NOMO-1 treated with DMSO at 0.1 percent for 48 hours (cell line): ENCODE measurements at regions not wholly inside any gene's neighbourhood (a gene's known extent, or its start where the extent isn't known, plus 50 kb on each side); places are given as distances from the start of the nearest gene placed in this dataset.
"Not testable (repeated sequence)": the region's sequence is repeated elsewhere in the genome, so short reads cannot be mapped to it uniquely, and the experiment has no call there.

Experiments used
- DNase-seq: peaks from one replicate; lab custom pipeline; 2025; ENCODE audit not compliant: unreplicated experiment; lab: John Stamatoyannopoulos, UW

DNA sequence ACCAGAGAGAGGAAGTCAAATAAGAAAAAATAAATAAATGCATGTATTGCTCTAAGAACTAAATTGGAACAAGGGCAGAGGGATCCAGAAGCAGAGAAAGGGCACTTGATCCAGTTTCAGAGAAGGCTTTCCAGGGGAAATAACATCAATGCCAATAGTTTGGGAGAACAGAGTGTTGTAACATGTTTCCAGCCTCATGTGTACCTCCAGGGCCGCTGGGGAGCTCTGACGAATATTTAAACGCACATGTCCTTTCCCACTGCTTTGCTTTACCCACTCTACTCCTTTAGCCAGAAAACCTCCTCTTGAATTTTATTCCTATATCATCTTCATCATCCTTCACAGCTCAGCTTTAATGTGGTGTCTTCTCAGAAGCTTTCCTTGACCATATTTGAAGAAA lies 233.7 kb downstream of the ENC1 start:
- DNase-seq = no peak

GRCh38 chr5:74405593-74405992 lies 234.9 kb downstream of the ENC1 start:
- no peak for DNase-seq

DNA sequence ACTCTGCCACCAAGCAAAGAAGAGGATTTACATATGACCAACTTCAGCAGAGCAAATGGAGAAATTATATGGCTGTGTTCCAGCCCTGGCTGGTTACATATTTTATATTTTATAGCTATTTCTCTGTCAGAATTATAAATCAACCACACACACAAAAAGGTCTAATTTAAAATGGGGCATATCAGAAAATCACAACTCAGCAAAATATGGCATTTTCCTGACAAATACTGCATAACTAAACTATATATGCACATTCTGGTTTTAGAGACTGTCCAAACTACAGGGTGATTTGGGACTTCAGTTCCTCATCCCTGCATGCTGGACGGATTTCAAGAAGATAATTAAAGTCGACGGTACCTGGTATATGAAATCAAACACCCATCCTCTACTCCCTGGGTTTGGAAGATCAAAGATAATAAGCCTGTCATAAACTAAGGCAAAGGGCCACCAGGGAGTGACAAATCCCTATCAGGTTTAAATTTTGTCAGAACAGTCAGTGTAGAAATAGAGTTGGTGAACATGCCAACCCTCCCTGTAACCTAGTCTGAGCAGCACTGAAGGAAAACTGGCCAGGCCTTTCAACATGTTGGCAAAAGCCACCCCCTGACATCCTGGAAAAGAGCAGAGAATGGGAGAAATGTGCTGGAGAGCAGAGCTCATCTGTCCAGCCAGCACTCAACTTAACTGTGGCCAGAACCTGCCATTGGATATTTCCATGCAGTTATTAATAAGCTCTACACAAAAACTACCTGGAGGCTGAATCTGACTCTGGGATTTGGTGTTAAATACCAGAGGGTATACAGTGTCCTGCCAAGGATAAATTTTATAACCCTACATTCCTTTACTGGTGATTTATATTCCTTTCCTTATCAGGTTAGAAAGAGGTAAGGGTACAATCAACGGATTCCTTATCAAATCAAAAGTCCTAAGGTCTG lies 235.7 kb downstream of the ENC1 start:
- no peak for DNase-seq

- no peak for DNase-seq
Observed at GRCh38 chr5:74403771-74404170, 236.8 kb downstream of the ENC1 start.

- no peak for DNase-seq
Observed at GRCh38 chr5:74402553-74402952, 238.0 kb downstream of the ENC1 start.

DNA sequence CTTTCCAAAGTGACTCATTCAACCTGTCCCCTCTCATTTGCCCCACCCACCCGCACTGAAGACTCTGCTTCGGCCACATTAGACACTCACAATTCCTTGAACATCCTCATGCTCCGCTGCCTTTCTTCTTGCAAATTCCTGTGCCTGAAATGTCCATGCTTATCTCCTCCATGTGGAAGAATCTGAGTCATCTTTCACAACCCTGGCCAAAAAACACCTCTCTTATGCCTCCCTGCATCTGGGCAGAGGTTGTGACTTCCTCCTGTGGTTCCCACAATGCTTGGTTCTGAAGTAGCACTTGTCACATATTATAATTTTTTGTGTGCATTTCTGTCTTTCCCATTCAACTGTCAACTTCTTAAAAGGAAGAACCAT lies 238.6 kb downstream of the ENC1 start:
- no peak for DNase-seq

DNA sequence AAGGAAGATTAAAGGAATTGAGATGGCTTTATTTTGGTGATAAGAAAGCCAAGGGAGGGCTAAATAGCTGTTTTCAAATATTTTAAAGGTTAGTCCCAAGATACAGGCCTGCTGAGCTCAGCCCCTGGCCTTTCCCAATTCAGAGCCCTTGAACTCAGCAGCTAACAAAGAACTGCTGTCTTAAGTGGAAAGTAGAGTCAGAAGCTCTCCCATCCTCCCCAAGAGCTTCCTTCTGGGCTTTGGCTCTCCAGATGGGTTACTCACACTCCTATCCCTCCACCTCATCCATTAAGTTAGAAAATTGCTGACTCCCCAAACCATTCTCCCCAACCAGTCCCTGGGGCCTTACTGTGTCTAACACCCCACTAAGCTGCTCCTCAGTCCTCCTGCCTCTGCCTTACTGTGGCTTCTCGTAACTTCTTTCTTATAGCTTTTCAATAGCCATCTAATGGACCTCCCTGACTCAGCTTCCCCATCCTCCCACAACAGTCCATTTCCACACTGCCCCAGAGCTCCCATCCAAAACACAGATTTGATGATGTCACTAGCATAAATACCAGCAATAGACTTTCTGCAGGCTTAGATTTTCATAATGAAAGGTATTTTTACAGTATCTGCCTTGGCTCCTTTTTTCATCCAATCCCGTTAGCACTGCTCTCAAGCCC lies 239.1 kb downstream of the ENC1 start:
- DNase-seq = no peak

GRCh38 chr5:74400067-74400466 lies 240.5 kb downstream of the ENC1 start:
- DNase-seq = no peak

GRCh38 chr5:74396913-74397622 lies 243.5 kb downstream of the ENC1 start:
- DNase-seq = no peak

DNA sequence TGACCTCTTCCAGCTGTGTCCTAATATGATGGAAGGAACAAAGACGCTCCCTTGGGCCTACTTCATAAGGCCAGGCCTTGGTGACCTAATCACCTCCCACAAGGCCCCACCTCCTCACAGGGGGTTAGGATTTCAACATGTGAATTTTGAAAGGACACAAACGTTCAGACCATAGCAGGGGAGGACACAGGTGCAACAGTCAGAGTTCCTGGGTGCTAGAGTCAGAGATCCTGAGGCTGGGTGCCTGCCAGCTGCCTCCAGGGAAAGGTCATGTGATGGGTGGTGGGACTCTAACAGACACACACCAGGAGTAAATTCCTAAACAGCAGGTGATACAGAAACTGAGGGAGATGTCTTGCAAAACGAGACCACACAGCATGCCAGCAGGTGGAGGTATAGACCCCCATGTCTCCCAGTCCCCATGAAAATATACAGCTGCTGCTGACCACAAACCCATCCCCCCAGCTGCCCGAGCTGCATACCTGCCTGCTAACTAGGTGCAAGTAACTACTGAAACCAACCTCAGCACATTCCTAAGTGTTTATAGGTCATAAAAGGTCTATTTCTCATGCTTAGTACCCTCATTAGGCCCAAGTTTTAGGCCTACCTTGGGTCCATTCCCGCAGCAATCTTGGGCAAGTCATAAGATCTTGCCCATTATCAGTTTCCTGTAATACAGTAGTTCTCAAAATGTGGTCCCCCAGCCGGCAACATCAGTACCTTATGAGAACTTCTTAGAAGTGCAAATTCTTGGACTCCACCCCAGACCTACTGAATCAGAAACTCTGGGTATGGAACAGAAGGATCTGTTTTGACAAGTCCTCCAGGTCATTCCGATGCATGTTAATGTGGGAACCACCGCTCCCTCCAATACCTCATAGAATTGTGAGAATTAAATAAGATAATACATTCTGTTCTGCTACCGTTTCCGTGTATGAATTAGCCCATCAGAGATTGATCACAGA lies 245.3 kb downstream of the ENC1 start:
- DNase-seq = no peak

DNA sequence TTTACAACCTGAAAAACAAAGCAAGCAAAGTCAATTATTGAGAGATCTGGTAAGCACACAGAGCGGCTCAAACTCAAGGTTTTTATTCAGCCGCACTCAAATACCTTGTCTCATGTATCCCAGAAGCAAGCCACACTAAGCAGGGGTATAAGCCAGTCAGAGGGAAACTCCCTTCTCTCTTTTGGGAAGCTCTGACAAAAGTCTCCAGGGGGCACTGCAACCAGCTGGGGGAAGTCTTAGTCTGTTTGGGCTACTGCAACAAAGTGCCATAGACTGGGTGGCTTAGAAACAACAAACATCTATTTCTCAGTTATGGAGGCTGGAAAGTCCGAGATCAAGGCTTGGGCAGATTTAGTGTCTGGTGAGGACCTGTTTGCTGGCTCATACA lies 246.0 kb downstream of the ENC1 start:
- peak; percentile 15 for DNase-seq

- DNase-seq = no peak
Observed at GRCh38 chr5:74393943-74394342, 246.6 kb downstream of the ENC1 start.

- peak; percentile 32 for DNase-seq
Observed at GRCh38 chr5:74392711-74393351, 247.7 kb downstream of the ENC1 start.

DNA sequence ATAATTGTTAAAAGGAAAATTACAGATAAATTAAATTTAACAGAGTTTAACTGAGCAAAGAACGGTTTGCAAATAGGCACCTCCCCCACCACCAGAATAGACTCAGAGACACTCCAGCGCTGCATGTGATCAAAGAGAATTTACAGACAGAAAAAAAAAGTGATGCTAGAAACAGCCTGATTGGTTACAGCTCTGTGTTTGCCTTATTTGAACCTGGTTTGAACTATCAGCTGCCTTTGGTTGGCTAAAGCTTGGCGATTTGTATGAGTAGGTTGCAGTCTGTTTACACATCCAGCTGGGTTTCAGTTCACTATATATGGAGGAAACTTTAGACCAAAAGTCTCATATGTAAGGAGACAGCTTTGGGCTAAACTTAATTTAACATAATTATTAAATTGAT lies 249.1 kb downstream of the ENC1 start:
- no peak for DNase-seq

- DNase-seq = no peak
Observed at GRCh38 chr5:74390822-74391221, 249.7 kb downstream of the ENC1 start.

GRCh38 chr5:74390306-74390637 lies 250.3 kb downstream of the ENC1 start:
- no peak for DNase-seq

DNA sequence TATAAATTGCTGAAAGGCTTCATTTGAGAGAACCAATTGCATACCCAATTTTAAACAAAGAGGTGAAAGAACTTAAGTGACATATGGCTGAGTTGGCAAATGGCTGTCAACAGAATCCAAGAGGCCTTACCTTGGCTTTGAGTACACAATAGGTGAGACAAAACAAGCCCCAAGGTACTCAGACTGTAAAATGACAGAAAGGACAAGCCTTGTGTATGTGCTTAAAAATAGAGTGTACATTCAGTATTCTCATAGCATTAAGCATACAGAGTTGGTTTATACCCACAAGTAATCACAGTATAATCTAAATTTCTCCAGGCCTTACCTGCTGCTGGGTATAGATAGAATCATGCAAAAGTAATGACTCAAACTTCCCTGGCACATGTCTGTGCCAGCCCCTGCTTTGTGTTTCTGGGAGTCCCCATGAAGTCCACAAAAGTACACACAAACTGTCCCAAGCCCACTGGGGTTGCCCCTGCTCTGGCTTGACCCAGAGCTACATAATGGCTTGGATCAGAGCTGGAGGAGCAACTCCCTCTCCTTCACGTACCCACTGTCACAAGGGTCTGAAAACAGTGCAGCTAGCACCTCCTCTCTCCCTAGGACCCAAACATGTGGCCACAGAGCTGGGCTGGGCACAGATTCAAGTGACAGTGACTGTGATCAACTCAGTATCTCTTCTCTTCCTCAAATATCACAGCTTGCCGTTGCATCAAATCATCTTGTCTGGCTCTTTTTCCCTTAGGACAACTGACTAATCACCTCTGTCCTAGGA lies 250.8 kb downstream of the ENC1 start:
- no peak for DNase-seq

DNA sequence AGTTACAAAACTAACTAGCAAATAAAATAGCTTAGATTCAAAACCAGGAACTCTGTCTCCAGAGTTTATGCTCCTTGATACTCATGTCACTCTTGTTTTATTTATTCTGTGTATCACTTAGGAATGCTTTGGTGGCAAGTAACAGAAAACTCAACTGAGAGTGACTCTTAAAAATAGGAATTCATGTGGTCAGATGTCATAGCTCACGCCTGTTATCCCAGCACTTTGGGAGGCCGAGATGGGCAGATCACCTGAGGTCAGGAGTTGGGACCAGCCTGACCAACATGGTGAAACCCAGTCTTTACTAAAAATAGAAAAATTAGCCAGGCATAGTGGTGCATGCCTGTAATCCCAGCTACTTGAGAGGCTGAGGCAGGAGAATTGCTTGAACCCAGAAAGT lies 252.1 kb downstream of the ENC1 start:
- DNase-seq = not testable (repeated sequence)

DNA sequence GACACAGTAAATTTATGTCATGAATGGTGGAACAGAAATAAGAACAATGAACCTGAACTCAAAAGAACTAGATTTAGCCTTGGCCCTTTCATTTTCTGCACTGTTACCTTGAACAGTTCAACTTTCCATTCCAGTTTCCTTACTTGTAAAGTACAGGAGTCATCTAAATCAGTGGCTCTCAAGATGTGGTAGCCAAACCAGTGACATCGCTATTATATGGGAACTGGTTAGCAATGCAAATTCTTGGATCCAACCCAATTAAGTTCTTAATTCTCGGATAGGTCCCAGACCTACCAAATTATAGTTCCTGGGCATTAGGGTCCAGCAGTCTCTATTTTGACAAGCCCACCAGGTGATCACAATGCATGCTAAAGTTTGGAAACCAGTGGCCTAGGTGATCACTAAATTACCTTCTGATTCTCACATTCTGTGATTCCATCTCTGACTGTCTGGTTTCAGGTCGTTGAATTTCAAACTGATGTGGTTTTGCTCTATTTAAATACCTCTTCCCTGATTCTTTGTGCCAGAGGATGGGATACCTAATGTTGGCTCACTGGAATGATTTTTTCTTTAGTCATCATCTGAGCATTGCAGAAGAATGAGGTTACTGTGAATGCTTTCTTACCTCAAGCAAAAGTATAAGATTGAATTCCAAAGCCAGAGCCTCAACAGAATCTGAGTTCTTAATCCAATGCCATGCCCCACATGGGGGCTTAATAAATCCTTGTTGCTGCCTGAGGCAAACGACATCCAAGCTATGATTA lies 253.8 kb downstream of the ENC1 start:
- DNase-seq = no peak
